ENCODE measurements at regions not wholly inside any gene's neighbourhood (a gene's known extent, or its start where the extent isn't known, plus 50 kb on each side); places are given as distances from the start of the nearest gene placed in this dataset.

- Histone ChIP-seq H3K27me3 (replicated peaks in 1 of 2; ENCODE audit: control insufficient read depth in 2 of 2, insufficient read depth in 2 of 2, low read length in 1 of 2) (no peaks in the 10 kb centered on the region), H3K9me3 (replicated peaks; ENCODE audit: control insufficient read depth, insufficient read depth, low read length) (no peaks in the 10 kb centered on the region; the same call in 2 of the 3 replicates), H2AFZ (ENCODE audit: control insufficient read depth, low read depth, low read length) (no peak overlapping the region), H3K4me3 (no peak overlapping the region), H4K20me1 (ENCODE audit: control insufficient read depth, insufficient read depth) (no peaks in the 10 kb centered on the region), H3K4me2 (ENCODE audit: control insufficient read depth, insufficient read depth) (no peak overlapping the region), H3K79me2 (ENCODE audit: control insufficient read depth, insufficient read depth, low read length) (no peaks in the 10 kb centered on the region), H3K4me1 (ENCODE audit: control insufficient read depth, insufficient read depth, low read length) (no peaks in the 10 kb centered on the region), H3K9ac (ENCODE audit: control insufficient read depth, insufficient read depth, low read length) (no peak overlapping the region), H3K27ac (ENCODE audit: control insufficient read depth, insufficient read depth) (no peak overlapping the region), H3K36me3 (ENCODE audit: control insufficient read depth in 2 of 2, insufficient read depth in 2 of 2, low read length in 1 of 2) (no peaks in the 10 kb centered on the region)
- POLR2A ChIA-PET, result no interaction called here
- TF ChIP-seq TAF1 (IDR thresholded peaks at IDR 0.05; ENCODE audit: borderline replicate concordance, low read depth, low read length) (no peak), PAX8 (IDR thresholded peaks at IDR 0.05) (no peak), RUNX3 (IDR thresholded peaks at IDR 0.05; ENCODE audit: low read length) (no peak), FOXM1 (IDR thresholded peaks at IDR 0.05; ENCODE audit: low read depth, low read length) (no peak), RELA (IDR thresholded peaks at IDR 0.05; ENCODE audit: borderline replicate concordance, partially characterized antibody) (no peak), ZSCAN29 (IDR thresholded peaks at IDR 0.05) (no peak), CHD2 (IDR thresholded peaks at IDR 0.05; ENCODE audit: borderline replicate concordance, low read depth, low read length) (no peak), CREB1 (IDR thresholded peaks at IDR 0.05; ENCODE audit: low read depth) (no peak), SRF (IDR thresholded peaks at IDR 0.05; ENCODE audit: low read depth in 2 of 2, low read length in 2 of 2) (no peak), KAT2A (conservative IDR thresholded peaks at IDR 0.05; ENCODE audit: control insufficient read depth, low read depth, low read length) (no peak), KLF5 (IDR thresholded peaks at IDR 0.05; ENCODE audit: partially characterized antibody) (no peak), E2F4 (IDR thresholded peaks at IDR 0.05; ENCODE audit: low read depth, low read length) (no peak), MYC (IDR thresholded peaks at IDR 0.05; ENCODE audit: insufficient read depth, insufficient read length, insufficient replicate concordance, low read length, severe bottlenecking) (no peak), PRDM15 (CRISPR knock-in tag; IDR thresholded peaks at IDR 0.05) (no peak), ATF7 (IDR thresholded peaks at IDR 0.05; ENCODE audit: low read depth) (no peak), TBL1XR1 (IDR thresholded peaks at IDR 0.05; ENCODE audit: low read depth, low read length) (no peak), ZNF622 (IDR thresholded peaks at IDR 0.05) (no peak), EZH2 (IDR thresholded peaks at IDR 0.05; ENCODE audit: borderline replicate concordance, control insufficient read depth, low read depth, low read length) (no peak), NR2F1 (conservative IDR thresholded peaks at IDR 0.05) (no peak)
- DNase-seq (ENCODE audit: low read depth, low spot score), result no peak
- FAIRE-seq, result no peak
- no peak for ATAC-seq
- 6% methylated on average over 1 of the region's 1 CpG for WGBS (ENCODE audit: insufficient coverage, insufficient replicate concordance, low lambda C conversion rate, missing lambda C conversion rate)
- SMC1A ChIA-PET (ENCODE audit: uncharacterized antibody, unreplicated experiment), result no interaction called here
- CTCF ChIA-PET, result interaction anchor here (2.2 kb wide), 1 partner anchor 13 kb away, joined by 8 read pairs; no protein-coding TSS in a partner anchor
- in situ Hi-C loops (cut with MboI), result no loop called here
- BruUV-seq (replicated peaks), result no TSS peak
- intact Hi-C loops (cut with micrococcal nuclease; ENCODE audit: unreplicated experiment), result no loop called here
- RAD21 ChIA-PET (ENCODE audit: unreplicated experiment), result no interaction called here
These were observed 84.3 kb upstream of the TSC22D2 start for GRCh38 chr3:150323770-150324169.
